ENCODE measurements at regions not wholly inside any gene's neighbourhood (a gene's known extent, or its start where the extent isn't known, plus 50 kb on each side); places are given as distances from the start of the nearest gene placed in this dataset.

- TF ChIP-seq POLR2A (IDR thresholded peaks at IDR 0.05) (no peak), CTCF (IDR thresholded peaks at IDR 0.05 in 8 of 11, conservative IDR thresholded peaks at IDR 0.05 in 3 of 11) (no peak)
Observed at GRCh38 chr21:33158654-33159053, 71.1 kb upstream of the IFNAR2 start.
